Neuron (in vitro differentiated cells): ENCODE measurements at regions not wholly inside any gene's neighbourhood (a gene's known extent, or its start where the extent isn't known, plus 50 kb on each side); places are given as distances from the start of the nearest gene placed in this dataset.

Source experiments
- H2AFZ ChIP-seq: one replicate; pipeline ENCODE4 v1.6.1; 2013; ENCODE audit warnings: low read depth, mild to moderate bottlenecking, inconsistent platforms, low read length, moderate library complexity
- H3K27me3 ChIP-seq: one replicate; pipeline ENCODE4 v1.6.1; 2013; ENCODE audit warnings: low read length; ENCODE audit not compliant: insufficient read depth
- H3K36me3 ChIP-seq: one replicate; pipeline ENCODE4 v1.6.1; 2013; ENCODE audit warnings: low read length; ENCODE audit not compliant: insufficient read depth
- H3K4me1 ChIP-seq: one replicate; pipeline ENCODE4 v1.6.1; 2013; ENCODE audit warnings: low read length; ENCODE audit not compliant: insufficient read depth
- H3K4me3 ChIP-seq: 2 replicates; pipeline ENCODE4 v1.5.1; 2013; ENCODE audit warnings: mild to moderate bottlenecking, low read length, moderate library complexity
- H3K9me3 ChIP-seq: one replicate; pipeline ENCODE4 v1.6.1; 2013; ENCODE audit warnings: low read length

GRCh38 chr6:9936551-9936950 lies 478.3 kb downstream of the TFAP2A start:
- H2AFZ ChIP-seq: no peak overlapping the region
- H3K9me3 ChIP-seq: no peaks in the 10 kb centered on the region
- H3K4me1 ChIP-seq: no peaks in the 10 kb centered on the region
- H3K27me3 ChIP-seq: no peaks in the 10 kb centered on the region
- no peak overlapping the region for H3K4me3 ChIP-seq
- no peaks in the 10 kb centered on the region for H3K36me3 ChIP-seq

- no peaks in the 10 kb centered on the region for H3K4me1 ChIP-seq
- no peak overlapping the region for H2AFZ ChIP-seq
- H3K36me3 ChIP-seq: no peaks in the 10 kb centered on the region
- H3K27me3 ChIP-seq: no peaks in the 10 kb centered on the region
- H3K9me3 ChIP-seq: no peaks in the 10 kb centered on the region
- no peak overlapping the region for H3K4me3 ChIP-seq
Observed at GRCh38 chr6:9933677-9934076, 481.2 kb downstream of the TFAP2A start.

GRCh38 chr6:9927275-9927674 lies 487.6 kb downstream of the TFAP2A start:
- H3K9me3 ChIP-seq: no peaks in the 10 kb centered on the region
- H3K4me3 ChIP-seq: no peak overlapping the region
- H3K4me1 ChIP-seq: no peaks in the 10 kb centered on the region
- no peak overlapping the region for H2AFZ ChIP-seq
- no peaks in the 10 kb centered on the region for H3K36me3 ChIP-seq
- H3K27me3 ChIP-seq: no peaks in the 10 kb centered on the region

- no peaks in the 10 kb centered on the region for H3K27me3 ChIP-seq
- H3K4me3 ChIP-seq: no peak overlapping the region
- H3K4me1 ChIP-seq: no peaks in the 10 kb centered on the region
- H3K9me3 ChIP-seq: no peaks in the 10 kb centered on the region
- H3K36me3 ChIP-seq: no peaks in the 10 kb centered on the region
- no peak overlapping the region for H2AFZ ChIP-seq
Observed at GRCh38 chr6:9924971-9925370, 489.9 kb downstream of the TFAP2A start.

GRCh38 chr6:9921366-9921765 lies 493.5 kb downstream of the TFAP2A start:
- no peaks in the 10 kb centered on the region for H3K27me3 ChIP-seq
- no peak overlapping the region for H2AFZ ChIP-seq

GRCh38 chr6:9914951-9915350 lies 499.9 kb downstream of the TFAP2A start:
- Histone ChIP-seq H3K9me3 (no peaks in the 10 kb centered on the region), H3K4me3 (no peak overlapping the region), H3K27me3 (no peaks in the 10 kb centered on the region), H2AFZ (no peak overlapping the region), H3K36me3 (no peaks in the 10 kb centered on the region), H3K4me1 (no peaks in the 10 kb centered on the region)

More at GRCh38 chr6:9921366-9921765, 493.5 kb downstream of the TFAP2A start:
- Histone ChIP-seq H3K36me3 (no peaks in the 10 kb centered on the region), H3K4me3 (no peak overlapping the region), H3K9me3 (no peaks in the 10 kb centered on the region), H3K4me1 (no peaks in the 10 kb centered on the region)

- Histone ChIP-seq H2AFZ (no peak overlapping the region), H3K4me3 (no peak overlapping the region), H3K9me3 (no peaks in the 10 kb centered on the region)
Observed at GRCh38 chr6:9901376-9901775, 513.5 kb downstream of the TFAP2A start.

GRCh38 chr6:9896806-9897205 lies 518.1 kb downstream of the TFAP2A start:
- H3K9me3 ChIP-seq: no peaks in the 10 kb centered on the region
- no peaks in the 10 kb centered on the region for H3K36me3 ChIP-seq
- H3K4me1 ChIP-seq: no peaks in the 10 kb centered on the region
- no peak overlapping the region for H2AFZ ChIP-seq
- H3K27me3 ChIP-seq: no peaks in the 10 kb centered on the region
- no peak overlapping the region for H3K4me3 ChIP-seq

More at GRCh38 chr6:9901376-9901775, 513.5 kb downstream of the TFAP2A start:
- Histone ChIP-seq H3K36me3 (no peaks in the 10 kb centered on the region), H3K27me3 (no peaks in the 10 kb centered on the region), H3K4me1 (no peaks in the 10 kb centered on the region)

- H3K36me3 ChIP-seq: no peaks in the 10 kb centered on the region
- no peaks in the 10 kb centered on the region for H3K27me3 ChIP-seq
- no peak overlapping the region for H2AFZ ChIP-seq
- no peaks in the 10 kb centered on the region for H3K9me3 ChIP-seq
- no peaks in the 10 kb centered on the region for H3K4me1 ChIP-seq
- no peak overlapping the region for H3K4me3 ChIP-seq
Observed at GRCh38 chr6:9890893-9891292, 524.0 kb downstream of the TFAP2A start.

GRCh38 chr6:9890469-9890868 lies 524.4 kb downstream of the TFAP2A start:
- Histone ChIP-seq H3K9me3 (no peaks in the 10 kb centered on the region), H3K36me3 (no peaks in the 10 kb centered on the region), H3K4me3 (no peak overlapping the region)

GRCh38 chr6:9878535-9878934 lies 536.3 kb downstream of the TFAP2A start:
- Histone ChIP-seq H2AFZ (no peak overlapping the region), H3K9me3 (no peaks in the 10 kb centered on the region), H3K4me3 (no peak overlapping the region), H3K36me3 (no peaks in the 10 kb centered on the region), H3K27me3 (no peaks in the 10 kb centered on the region), H3K4me1 (no peaks in the 10 kb centered on the region)

More at GRCh38 chr6:9890469-9890868, 524.4 kb downstream of the TFAP2A start:
- H3K4me1 ChIP-seq: no peaks in the 10 kb centered on the region
- H2AFZ ChIP-seq: no peak overlapping the region
- H3K27me3 ChIP-seq: no peaks in the 10 kb centered on the region

GRCh38 chr6:9875605-9876353 lies 539.1 kb downstream of the TFAP2A start:
- H3K4me3 ChIP-seq: no peak overlapping the region
- H2AFZ ChIP-seq: no peak overlapping the region
- H3K4me1 ChIP-seq: no peaks in the 10 kb centered on the region
- H3K9me3 ChIP-seq: no peaks in the 10 kb centered on the region
- no peaks in the 10 kb centered on the region for H3K27me3 ChIP-seq
- no peaks in the 10 kb centered on the region for H3K36me3 ChIP-seq

GRCh38 chr6:9862603-9863167 lies 552.2 kb downstream of the TFAP2A start:
- Histone ChIP-seq H3K36me3 (no peaks in the 10 kb centered on the region), H3K9me3 (peaks cover 3% of the 10 kb centered on the region), H3K4me3 (no peak overlapping the region)

More at GRCh38 chr6:9862603-9863167, 552.2 kb downstream of the TFAP2A start:
- H3K4me1 ChIP-seq: no peaks in the 10 kb centered on the region
- H3K27me3 ChIP-seq: no peaks in the 10 kb centered on the region
- no peak overlapping the region for H2AFZ ChIP-seq
